ENCODE measurements at regions not wholly inside any gene's neighbourhood (a gene's known extent, or its start where the extent isn't known, plus 50 kb on each side); places are given as distances from the start of the nearest gene placed in this dataset.
A peak's percentile ranks its signal among the peaks of the same experiment; 100 is the strongest.

DNA sequence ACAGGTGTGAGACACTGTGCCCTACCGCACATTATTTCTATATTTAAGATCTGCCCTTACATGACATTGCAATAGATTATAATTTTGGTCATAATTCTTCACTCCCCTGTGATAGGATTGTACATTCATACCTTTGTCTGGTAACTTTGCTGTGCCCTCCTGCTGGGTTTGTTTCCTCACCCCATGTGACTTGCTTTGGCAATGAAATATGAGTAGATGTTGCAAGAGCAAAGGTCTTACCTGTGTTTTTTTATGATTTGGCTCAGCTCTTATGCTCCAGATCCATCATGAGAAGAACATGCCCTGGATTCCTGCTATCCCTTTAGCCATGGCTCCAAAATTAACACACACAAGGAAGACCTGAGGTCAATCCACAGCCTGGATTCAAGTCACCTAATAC lies 137.7 kb upstream of the EOMES start:
- no peak for DNase-seq (ENCODE audit: low spot score)
- in situ Hi-C loops (cut with HindIII; ENCODE audit: low sequenced_read_pairs), result no loop called here

DNA sequence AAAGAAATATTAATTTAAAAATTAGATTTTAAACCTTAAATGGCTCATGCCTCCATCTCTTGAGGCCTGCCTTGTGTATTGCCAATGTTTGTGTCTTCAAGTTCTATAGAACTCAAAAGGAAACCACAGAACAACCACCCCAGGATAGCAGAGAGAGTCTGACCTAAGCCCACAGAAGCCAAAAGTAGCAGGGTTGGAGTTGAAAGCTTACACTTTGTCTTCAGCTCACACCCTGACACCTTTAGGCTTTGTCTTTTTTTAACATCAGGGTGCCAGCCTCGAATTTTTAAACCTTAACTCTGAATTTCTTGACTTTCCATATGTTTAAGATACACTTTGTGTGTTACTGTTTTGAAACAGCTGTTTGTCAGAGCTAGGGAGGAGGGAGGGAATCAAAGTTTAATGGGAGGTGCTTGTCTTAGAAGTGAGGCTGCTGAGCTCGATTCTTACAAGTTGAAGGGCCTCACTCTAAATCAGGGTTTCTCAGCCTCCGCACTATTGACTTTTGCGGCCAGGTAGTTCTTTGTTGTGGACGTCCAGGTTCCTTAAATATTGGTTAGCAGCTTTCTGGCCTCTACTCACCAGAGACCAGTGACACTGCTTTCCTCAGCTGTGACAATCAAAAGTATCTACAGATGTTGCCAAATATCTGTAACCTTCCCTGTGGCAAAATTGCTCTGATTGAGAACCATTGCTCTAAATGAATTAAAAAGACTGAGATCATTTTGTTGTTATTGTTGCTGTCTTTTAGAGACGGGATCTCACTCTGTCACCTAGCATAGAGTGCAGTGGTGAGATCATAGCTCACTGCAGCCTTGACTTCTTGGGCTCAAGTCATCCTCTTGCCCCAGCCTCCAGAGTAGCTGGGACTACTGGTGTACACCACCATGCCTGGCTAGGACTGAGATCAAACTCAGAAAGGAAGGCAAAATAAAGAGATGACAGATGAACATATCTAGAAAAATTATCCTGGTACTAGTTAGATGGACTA lies 139.2 kb upstream of the EOMES start:
- in situ Hi-C loops (cut with HindIII; ENCODE audit: low sequenced_read_pairs), result no loop called here
- no peak for DNase-seq (ENCODE audit: low spot score)

DNA sequence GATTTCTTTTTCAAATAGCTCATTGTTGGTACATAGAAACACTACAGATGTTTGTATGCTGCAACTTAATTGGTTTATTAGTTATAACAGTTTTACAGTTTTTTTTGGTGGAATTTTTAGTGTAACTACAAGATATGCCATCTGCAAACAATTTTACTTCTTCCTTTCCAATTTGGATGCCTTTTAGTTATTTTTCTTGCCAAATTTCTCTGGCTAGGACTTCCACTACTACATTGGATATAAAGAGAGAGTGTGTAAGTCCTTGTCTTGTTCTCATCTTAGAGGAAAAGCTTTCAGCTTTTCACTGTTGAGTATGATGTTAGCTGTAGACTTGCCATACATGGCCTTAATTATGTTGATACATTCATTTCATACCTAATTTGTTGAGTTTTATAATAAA lies 143.6 kb upstream of the EOMES start:
- no peak for DNase-seq (ENCODE audit: low spot score)
- in situ Hi-C loops (cut with HindIII; ENCODE audit: low sequenced_read_pairs), result no loop called here

DNA sequence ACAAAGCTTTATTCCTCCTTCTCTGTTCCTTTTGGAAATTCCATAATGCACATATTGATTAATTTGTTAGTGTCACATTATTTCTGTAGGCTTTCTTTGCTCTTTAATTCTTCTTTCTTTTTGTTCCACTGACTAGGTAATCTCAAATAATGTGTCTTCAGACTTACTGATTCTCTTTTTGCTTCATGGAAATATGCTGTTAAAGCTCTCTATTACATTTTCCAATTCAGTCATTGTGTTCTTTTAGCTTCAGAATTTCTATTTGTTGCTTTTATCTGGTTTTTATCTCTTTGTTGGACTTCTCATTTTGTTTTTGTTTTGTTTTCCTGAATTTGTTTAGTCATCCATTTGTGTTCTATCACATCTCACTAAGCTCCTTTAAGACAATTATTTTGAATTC lies 147.0 kb upstream of the EOMES start:
- in situ Hi-C loops (cut with HindIII; ENCODE audit: low sequenced_read_pairs), result no loop called here
- DNase-seq (ENCODE audit: low spot score), result no peak

DNA sequence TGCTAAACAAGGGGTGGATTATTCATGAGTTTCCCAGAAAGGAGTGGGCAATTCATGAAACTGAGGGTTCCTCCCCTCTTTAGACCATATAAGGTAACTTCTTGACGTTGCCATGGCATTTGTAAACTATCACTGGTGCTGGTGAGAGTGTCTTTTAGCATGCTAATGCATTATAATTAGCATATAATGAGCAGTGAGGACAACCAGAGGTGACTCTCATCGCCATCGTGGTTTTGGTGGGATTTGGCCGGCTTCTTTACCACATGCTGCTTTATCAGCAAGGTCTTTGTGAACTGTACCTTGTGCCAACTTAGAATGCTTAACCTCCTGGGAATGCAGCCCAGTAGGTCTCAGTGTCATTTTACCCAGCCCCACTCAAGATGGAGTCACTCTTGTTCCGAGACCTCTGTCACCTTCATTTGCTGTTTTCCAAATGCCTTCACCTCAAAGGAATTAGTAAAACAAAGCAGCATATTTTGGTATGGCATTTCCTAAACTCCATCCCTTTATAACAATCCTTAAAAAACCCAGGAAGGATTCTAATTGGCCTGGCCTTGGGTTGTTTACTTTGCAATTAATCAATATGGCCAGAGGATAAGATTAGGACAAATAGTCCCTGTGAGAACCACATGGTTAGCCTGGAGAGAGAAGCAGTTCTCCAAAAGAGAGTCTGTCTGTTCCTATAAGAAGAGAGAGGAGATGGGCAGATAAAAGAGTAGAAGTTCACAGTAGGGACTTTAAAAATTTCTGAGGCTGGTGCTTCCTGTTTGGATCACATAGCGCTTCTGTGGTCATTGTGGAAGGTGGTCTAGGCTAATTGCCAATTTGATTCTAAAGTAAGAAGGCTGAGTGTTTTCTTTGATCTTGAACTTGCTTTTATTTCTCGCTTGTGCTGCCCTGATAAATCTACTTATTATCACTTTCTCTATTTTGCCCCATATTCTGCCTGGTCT lies 155.2 kb upstream of the EOMES start:
- in situ Hi-C loops (cut with HindIII; ENCODE audit: low sequenced_read_pairs), result no loop called here
- no peak for DNase-seq (ENCODE audit: low spot score)

DNA sequence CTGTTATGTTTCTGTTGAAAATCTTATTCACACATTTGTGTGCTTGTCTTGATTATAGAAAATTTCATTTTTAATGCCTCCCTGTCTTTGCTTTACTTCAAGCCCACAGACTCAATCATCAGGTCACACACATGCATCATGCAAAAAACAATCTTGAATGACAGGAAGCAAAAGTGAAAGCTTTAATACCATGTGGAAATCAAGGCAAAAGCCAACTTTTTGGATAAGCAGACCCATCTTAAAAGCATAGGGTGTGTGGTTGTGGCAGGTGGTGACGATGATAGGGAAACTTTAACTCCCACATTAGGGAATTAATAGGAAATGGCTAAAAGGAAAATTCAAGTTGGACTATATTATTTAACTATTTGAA lies 155.9 kb upstream of the EOMES start:
- DNase-seq (ENCODE audit: low spot score), result no peak
- in situ Hi-C loops (cut with HindIII; ENCODE audit: low sequenced_read_pairs), result no loop called here

DNA sequence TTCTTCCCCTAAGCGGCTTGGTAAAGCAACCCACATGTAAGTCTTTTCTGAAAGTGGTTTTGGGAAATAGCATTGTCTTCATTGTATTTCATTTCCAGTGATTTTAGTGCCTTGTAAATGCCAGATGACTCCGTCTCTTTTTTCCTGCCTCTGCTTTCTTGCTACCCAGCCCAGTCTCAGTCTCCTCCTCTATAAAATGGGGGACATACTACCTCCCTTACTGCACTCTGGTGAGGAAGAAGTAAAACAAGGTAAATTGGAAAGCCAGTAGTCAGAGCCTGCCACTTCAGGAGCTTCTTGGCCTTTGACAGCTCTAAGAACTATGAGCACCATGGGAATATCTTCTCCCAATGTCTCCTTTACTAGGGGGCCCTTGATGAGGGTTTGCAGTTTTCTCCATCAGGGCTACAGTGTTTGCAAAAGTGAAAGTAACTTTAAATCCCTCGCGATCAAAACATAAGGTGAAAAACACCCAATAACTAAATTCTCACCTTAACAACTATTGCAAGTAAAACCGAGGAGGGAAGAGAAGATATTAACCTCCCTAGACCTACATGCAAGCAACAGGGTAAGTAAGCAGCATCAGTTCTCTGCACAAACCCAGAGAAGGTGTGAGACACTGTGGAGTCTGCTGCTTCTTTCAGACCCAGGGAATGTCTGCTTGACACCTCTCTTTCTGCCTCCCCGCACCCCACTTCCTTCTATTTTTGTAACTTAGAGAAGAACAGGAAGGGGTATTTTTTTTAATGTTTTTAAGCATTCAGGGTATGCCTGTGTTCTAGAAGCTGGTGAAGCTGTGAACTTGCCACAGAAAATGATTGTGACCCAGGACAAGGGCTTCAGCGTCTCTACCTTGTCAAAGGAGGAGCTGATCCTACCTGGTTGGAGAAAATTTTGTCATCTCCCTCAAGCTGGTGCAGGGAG lies 159.1 kb upstream of the EOMES start:
- in situ Hi-C loops (cut with HindIII; ENCODE audit: low sequenced_read_pairs), result no loop called here
- no peak for DNase-seq (ENCODE audit: low spot score)

DNA sequence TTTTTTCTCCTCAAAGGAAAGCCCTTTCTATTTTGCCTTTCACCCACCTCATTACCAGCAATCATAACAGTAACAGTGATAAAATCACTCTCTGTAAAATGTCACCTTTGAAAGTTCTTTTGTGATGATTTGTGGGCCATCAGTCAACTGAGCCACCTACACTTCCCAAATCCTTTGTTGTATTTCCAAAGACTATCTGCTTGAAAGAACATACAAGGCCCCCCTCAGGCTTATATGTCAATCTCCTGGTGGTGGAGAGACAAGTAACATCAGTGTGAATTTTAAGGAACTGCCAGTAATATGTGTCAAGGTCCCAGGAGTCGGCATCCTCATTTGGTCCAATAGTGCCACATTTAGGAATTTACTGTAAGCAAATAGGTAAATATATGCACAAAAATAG lies 161.1 kb upstream of the EOMES start:
- in situ Hi-C loops (cut with HindIII; ENCODE audit: low sequenced_read_pairs), result no loop called here
- no peak for DNase-seq (ENCODE audit: low spot score)

DNA sequence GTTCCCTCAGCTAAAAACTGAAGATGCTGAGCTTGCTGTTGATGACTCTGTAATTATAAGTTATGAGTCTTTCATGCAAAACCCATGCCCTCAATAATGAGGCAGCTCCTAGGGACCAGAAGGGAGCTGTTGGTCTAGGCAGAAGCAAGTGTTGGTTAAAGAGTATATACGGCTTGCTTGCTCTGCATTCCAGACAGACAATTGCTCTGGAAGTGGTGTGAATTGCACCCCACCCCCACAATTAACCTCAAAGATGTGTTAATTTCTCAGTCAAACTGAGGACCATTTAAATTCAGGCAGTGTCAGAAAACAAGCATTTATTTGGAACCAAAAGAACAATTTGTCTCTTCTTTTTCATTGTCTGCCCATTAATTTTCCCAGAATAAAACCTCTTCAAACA lies 163.5 kb upstream of the EOMES start:
- in situ Hi-C loops (cut with HindIII; ENCODE audit: low sequenced_read_pairs), result no loop called here
- DNase-seq (ENCODE audit: low spot score), result no peak

DNA sequence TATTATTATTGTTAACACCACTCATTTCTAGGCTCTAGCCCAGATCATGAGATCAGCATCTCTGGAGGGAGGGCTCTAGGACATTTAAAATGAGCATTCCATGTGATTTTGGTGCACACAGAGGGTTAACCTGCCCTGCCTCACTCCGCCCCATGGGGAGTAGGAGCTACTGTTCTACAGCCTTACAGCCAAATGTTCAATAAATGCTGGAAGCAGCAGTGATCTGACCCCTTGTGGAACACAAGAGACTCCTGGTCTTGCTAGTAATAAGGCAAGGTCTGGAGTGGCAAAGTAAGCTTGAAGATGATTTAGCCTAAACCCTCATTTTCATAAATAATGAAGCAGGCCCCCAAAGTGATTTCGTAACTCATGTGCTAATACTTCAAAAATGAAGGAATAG lies 166.4 kb upstream of the EOMES start:
- DNase-seq (ENCODE audit: low spot score), result peak; percentile 5
- in situ Hi-C loops (cut with HindIII; ENCODE audit: low sequenced_read_pairs), result no loop called here

DNA sequence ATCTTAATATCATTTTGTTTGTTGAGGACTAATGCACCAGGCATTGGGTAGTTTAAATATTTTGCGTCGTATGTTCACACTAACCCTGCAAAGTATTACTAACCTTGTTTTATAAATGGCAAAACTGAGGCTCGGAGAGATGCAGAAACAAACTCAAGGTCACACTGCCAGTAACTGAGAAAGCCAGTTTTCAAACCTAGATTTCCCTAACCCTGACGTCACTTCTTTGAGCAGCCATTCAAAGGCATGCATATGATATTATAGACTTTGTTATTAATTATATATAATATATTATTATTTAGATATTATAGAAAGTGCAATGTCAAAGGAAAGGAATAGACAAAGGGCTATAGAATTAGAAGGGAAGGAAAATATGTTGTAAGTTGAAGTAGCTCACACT lies 167.6 kb upstream of the EOMES start:
- in situ Hi-C loops (cut with HindIII; ENCODE audit: low sequenced_read_pairs), result no loop called here
- no peak for DNase-seq (ENCODE audit: low spot score)

DNA sequence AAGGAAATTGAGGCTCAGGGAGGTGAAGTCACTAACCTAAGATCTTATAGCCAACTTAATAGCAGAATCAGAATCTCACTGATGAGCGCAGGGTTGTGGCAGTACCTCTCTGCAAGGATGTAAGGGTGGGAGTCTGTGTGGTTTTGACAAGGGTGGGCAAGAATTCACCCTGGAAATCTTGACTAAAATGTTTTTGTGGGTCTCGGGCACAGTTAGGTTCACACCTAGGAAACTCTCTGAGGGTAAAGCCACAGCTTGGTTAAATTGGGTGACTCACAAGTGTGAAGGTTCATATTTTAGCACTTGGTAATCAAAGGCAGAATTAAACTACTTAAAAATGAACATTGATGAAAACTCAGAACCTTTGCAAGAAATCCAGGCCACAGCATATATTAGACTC lies 178.2 kb upstream of the EOMES start:
- in situ Hi-C loops (cut with HindIII; ENCODE audit: low sequenced_read_pairs), result no loop called here
- no peak for DNase-seq (ENCODE audit: low spot score)

DNA sequence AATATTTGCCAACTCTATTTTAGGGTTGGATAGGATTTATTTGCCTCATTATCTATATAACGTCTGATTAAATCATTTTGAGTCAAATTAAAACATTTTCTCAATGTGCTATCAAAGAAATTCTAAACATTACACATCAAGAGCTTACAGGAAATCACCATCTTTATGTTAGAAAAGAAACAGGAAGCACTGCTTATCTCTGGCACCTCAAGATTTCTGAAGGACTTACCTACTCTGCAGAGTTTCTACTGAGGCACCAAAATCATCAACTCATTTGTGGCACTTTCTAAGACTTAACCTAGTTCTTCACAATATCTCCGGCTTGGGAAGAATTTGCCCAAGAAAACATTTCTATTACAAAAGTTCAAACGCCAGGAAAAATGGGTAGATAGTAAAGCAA lies 181.3 kb upstream of the EOMES start:
- in situ Hi-C loops (cut with HindIII; ENCODE audit: low sequenced_read_pairs), result no loop called here

DNA sequence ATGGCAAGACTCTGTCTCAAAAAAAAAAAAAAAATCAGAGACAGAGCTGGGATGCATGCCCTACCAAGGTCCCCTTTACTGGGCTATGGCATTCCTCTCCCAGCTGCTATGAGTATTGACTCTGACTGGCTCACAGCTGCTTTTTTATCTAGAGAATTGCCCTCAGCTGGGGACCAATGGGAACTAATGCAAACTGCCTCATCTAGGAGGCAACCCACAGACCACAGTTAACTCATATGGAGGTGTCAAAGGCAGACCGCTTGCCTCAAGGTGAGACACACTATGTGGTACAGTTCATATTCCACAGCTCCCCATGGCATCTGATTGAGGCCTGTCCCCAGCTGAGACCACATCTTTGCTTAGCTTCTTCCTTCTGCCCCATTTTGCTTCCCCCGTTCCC lies 183.5 kb upstream of the EOMES start:
- DNase-seq (ENCODE audit: low spot score), result no peak
- in situ Hi-C loops (cut with HindIII; ENCODE audit: low sequenced_read_pairs), result no loop called here

More for the DNA sequence above, 181.3 kb upstream of the EOMES start:
- DNase-seq (ENCODE audit: low spot score), result no peak

DNA sequence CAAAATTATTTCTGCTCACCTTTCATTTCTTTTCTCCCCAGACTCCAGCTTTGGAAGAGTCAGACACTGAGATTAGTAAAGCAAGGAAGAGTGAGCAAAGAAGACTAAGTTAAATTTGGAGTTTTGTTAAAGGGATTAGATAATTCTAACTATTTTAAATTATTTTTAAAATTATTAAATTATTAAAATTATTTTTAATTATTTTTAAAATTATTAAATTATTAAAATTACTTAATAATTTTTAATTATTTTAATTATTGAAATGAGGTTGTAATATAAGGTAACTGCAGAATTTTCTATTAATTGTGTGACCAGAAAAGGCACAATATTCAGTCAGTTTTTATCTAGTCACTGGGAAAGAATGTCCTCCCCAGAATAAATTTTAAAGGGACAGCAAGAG lies 185.0 kb upstream of the EOMES start:
- in situ Hi-C loops (cut with HindIII; ENCODE audit: low sequenced_read_pairs), result no loop called here
- no peak for DNase-seq (ENCODE audit: low spot score)

DNA sequence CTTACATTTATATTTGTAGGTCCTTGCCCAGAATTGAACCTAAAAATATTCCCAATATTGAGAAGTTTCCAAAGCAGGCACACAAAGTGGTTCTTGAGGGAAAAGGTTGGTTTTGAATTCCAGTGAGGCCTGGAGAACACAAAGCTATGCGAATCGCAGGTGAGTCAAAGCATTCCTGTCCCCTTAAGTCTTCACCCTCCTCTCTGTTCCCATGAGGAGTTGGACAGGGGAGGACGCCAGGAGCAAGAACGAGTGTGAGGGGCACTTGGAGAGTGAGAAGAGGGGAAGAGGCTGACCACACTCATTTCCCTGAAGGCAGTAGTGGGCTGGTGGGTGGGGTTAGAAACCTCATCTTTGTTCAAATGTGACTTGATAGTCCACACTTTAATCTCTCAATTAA lies 185.8 kb upstream of the EOMES start:
- no peak for DNase-seq (ENCODE audit: low spot score)
- in situ Hi-C loops (cut with HindIII; ENCODE audit: low sequenced_read_pairs), result no loop called here

DNA sequence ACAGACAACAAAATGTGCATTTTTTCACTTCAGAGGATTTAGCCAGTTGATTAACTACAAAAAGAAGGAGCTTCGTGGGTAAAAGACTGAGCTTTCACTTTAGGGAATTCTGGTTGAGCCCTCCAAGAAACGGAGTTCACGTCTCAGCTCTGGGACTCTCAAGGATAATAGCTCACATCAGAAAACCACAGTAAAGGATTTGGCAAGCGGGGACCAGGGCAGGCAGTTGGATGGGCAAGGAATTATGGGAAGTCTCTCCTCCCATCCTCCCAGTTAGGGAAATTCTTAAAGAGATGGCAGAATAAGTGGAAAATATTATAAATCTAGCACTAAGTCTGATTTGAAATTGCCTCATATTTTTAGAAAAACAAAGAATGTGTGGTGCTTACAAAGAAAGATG lies 188.3 kb upstream of the EOMES start:
- in situ Hi-C loops (cut with HindIII; ENCODE audit: low sequenced_read_pairs), result no loop called here

DNA sequence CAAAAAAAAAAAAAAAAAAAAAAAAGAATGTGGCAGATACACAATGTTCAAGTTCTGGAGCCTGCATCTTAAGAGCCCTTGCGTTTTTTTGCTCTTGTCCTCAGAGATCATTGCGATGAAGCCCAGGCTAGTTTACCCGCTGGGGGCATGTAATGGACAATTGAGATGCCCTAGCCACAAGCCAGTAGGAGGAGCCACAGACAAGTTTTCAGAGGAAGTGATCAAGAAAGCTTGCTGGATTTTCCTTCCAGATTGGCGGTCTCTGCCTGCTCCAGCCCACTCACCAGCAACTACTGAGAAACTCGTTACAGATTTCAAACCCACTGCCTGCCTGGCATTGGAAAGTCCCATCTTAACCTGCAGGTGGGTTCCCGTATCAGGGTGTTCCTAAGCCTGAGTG lies 192.1 kb upstream of the EOMES start:
- in situ Hi-C loops (cut with HindIII; ENCODE audit: low sequenced_read_pairs), result no loop called here
- no peak for DNase-seq (ENCODE audit: low spot score)

More for the DNA sequence above, 188.3 kb upstream of the EOMES start:
- no peak for DNase-seq (ENCODE audit: low spot score)

DNA sequence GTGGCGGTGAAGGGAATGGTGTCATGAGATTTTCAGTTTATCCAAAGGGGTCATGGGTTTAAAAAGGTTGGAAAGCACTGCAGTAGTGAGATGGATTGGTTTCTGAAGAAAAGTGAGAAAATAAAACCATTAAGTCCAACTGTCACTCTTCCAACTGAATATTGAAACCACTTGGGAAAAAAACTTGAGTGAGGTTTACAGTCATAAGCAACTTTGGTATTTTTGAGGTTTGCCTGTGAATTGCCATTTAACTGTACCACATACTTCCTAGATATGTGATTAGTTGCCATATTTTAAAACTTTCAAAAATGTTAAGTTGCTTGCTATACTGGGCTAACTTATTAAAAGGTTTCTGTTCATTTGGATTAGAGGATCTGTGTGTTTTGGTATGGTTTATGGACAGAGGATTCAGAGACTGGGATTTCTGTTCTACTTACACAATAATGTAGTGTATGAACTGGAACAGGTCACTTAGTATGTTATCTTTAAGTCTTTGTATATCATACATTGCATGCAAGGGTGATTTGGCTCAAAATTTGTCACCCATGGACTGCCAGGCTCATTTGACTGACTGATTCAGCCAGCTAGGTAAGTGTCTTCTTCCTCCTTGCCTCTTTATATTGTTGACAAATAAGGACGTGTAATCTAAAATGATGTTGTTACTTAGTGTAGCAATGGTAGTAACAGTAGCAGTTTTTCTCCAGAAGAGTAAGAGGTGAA lies 201.4 kb upstream of the EOMES start:
- in situ Hi-C loops (cut with HindIII; ENCODE audit: low sequenced_read_pairs), result no loop called here
- no peak for DNase-seq (ENCODE audit: low spot score)
